ENCODE measurements at regions not wholly inside any gene's neighbourhood (a gene's known extent, or its start where the extent isn't known, plus 50 kb on each side); places are given as distances from the start of the nearest gene placed in this dataset.
"Not testable (repeated sequence)": the region's sequence is repeated elsewhere in the genome, so short reads cannot be mapped to it uniquely, and the experiment has no call there.

DNA sequence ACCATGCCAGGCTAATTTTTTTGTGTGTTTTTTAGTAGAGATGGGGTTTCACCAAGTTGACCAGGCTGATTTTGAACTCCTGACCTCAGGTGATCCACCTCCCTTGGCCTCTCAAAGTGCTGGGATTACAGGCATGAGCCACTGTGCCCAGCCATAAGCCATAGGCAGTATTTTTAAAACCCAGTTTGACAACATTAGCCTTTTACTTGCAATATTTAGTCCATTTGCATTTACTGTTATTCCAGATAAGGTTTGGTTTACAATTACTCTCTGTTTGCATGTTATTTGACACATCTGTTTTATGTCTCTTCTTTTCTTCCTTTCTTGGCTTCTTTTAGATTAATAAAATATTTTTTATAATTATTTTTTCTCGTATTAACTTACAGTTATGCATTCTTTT lies 83.6 kb upstream of the EPHB3 start:
- no peak for DNase-seq (ENCODE audit: low spot score)

DNA sequence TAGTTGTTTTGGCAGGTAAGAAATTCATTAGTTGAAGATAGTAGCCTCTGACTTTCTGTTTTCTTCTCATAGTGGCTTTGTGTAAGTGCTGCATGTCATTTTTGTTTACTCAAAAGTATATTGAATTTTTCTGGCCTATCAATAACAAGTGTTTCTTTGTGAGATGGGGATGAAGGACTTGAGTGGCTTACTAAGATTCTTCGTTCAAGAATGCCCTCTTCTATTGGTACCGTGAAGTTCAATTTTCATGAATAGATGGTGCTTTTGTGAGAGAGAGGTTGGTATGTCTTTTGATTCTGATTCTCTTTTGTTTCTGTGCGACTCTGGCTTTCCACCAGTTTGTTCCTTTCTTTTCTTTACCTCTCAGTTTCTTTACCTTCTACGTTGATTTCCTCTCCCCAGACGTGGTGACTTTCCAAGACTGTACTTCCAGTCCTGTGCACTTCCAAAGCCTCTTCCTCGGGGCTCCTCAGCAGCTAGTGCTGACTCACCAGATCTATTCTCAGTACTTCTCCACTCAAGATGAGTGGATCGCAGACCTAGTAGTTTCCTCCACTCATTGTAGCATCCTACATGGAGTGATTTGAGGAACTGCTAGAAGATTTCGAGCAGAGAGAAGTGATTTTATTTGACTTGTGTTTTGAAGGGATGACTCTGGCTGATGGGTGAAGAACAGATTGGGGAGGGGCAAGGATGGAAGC lies 82.0 kb upstream of the EPHB3 start:
- no peak for DNase-seq (ENCODE audit: low spot score)

DNA sequence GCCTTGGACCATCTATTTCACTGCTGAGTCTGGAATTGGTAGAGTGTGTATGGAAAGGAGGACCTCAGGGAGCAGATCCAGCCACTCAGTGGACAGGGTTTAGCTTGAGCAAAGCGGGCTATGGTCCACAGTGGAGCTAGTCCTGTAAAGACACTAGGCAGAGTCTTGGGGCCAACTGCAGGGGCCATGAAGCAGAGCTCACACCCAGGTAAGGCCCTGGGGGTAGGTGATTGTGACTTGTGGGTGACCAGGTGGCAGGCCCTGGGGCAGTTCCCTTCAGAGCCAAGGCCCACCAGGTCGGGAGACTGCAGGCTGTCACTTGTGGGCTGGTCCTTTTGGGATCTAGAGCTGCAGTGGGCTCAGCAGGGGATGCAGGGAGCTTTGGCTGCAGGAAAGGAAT lies 80.8 kb upstream of the EPHB3 start:
- no peak for DNase-seq (ENCODE audit: low spot score)

DNA sequence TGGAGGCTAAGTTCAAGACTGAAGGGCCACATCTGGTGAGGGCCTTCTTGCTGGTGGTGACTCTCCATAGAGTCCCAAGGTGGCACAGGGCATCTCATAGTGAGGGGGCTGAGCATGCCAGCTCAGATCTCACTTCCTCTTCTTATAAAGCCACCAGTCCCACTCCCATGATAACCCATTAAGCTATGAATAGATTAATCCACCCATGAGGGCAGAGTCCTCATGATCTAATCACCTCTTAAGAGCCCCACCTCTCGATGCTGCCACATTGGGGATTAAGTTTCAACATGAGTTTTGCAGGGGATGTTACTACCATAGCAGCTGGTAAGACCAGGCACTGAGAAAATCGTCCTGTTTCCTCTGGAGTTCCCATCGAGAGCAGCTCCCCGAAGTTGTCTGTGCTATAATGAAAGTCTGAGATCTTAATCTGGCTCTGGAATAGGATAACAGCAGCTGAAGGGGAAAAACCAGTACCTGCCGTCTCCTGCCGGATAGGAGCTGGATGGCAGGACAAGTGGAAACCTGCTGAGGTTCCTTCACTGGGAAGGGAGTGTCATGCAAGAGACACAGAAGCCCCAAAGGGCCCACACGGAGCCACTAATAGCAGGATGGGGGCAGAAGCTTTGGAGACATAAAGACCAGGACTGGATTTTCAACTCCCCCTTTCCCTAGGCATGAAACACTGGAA lies 79.5 kb upstream of the EPHB3 start:
- DNase-seq (ENCODE audit: low spot score), result no peak

- no peak for DNase-seq (ENCODE audit: low spot score)
Observed at GRCh38 chr3:184485241-184485640, 76.3 kb upstream of the EPHB3 start.

GRCh38 chr3:184485906-184486305 lies 75.7 kb upstream of the EPHB3 start:
- no peak for DNase-seq (ENCODE audit: low spot score)

DNA sequence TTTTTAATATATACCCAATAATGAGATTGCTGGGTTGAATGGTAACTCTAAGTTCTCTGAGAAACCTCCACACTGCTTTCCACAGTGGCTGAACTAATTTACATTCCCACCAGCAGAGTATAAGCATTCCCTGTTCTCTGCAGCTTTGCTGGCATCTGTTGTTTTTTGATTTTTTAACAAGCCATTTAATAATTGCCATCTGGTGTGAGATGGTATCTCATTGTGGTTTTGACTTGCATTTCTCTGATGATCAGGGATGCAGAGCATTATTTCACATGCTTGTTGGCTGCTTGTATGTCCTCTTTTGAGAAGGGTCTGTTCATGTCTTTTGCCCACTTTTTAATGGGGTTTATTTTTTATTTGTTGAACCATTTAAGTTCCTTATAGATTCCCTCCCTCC lies 75.0 kb upstream of the EPHB3 start:
- DNase-seq (ENCODE audit: low spot score), result no peak

GRCh38 chr3:184488577-184488976 lies 73.0 kb upstream of the EPHB3 start:
- no peak for DNase-seq (ENCODE audit: low spot score)

DNA sequence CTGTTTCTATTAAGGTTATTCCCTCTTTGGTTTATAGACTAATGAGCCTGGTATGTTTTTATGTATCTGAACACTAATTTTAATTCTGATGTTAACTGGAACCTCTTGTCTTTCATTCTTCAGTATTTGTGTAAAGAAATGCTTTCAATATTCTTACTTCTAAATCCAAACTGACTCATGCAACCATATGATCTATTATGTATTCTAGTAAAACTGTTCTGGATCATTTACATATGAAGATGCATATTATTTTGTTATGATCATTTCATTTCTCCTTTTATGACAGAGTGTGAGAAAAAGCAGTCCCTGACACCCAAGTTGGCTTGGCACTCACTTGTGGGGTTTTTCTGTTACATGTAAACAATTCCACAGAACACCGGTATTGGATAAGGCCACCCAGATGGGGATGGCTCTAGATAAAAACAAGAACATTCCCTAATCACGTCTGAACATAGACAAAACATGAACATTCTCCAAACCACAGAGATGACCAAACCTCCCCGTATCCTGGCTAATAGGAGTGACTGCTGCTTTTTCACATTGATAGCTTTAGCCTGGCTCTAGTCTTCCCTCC lies 72.2 kb upstream of the EPHB3 start:
- no peak for DNase-seq (ENCODE audit: low spot score)

- DNase-seq (ENCODE audit: low spot score), result peak; percentile 83
Observed at GRCh38 chr3:184491011-184491576, 70.5 kb upstream of the EPHB3 start.

GRCh38 chr3:184491867-184492615 lies 69.5 kb upstream of the EPHB3 start:
- peak; percentile 31 for DNase-seq (ENCODE audit: low spot score)

DNA sequence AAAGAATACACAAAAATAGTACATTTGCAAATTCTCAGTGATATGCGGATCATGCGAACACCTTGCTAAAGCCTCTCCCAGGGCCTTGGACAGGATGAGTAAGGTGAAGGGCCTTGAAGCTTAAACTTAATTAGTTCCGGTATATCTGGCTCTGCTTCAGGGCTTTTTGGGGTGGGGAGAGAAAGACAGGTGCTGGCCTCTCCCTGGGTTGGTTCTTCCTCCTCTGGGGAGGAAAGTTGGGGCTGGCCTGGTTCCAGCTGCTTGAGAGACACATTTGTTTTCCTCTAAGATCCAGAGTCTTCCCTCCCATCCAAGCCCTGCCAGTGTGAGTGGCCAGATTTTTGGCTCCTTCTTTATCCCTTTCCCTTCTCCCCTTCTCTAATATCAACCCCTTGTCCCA lies 64.7 kb upstream of the EPHB3 start:
- no peak for DNase-seq (ENCODE audit: low spot score)

DNA sequence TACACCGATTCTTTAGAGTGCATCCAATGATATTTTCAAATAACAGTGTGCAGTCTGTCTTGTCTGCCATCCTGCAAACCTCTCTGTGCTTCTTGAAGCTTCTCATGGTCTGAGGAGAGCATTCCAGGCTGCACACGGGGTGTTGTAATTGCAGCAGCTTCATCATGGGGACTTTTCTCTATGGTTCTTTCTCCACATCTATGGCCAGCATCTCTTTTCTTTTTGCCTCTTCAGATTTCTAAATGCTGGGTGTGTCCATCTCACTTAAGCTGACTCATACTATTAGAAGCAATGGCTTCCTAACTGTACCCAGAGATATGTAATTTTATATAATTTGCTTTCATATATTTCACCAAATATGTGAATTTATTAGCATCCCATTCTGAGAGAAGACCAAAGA lies 63.8 kb upstream of the EPHB3 start:
- no peak for DNase-seq (ENCODE audit: low spot score)

- no peak for DNase-seq (ENCODE audit: low spot score)
Observed at GRCh38 chr3:184498986-184499606, 62.5 kb upstream of the EPHB3 start.

DNA sequence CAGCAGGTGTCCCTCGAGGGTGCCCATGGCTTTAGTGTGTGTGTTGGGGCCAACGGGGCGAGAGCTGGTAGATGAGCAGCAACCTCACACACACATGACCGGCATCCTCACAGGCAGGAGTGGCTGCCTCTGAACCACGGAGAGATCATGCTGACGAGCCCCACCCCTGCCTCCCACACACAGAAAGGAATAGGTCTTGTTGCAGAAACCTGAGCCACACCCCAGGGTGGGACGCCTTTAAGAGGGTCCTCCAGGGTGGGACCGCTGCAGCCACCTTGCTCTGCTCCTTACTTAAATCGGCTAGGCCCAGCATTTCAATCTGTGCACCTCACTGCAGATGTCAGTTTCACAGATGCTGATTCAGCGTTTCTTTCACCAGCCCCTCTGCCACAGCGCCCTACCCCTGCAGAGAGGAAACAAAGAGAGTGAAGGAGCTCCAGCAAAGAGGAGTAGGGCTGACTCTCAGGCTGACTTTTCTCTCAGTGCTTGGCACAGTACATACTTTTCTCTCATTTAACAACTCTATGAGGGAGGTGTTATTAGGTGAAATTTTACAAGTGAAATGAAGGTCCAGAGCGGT lies 61.2 kb upstream of the EPHB3 start:
- no peak for DNase-seq (ENCODE audit: low spot score)

- no peak for DNase-seq (ENCODE audit: low spot score)
Observed at GRCh38 chr3:184502123-184502667, 59.4 kb upstream of the EPHB3 start.

DNA sequence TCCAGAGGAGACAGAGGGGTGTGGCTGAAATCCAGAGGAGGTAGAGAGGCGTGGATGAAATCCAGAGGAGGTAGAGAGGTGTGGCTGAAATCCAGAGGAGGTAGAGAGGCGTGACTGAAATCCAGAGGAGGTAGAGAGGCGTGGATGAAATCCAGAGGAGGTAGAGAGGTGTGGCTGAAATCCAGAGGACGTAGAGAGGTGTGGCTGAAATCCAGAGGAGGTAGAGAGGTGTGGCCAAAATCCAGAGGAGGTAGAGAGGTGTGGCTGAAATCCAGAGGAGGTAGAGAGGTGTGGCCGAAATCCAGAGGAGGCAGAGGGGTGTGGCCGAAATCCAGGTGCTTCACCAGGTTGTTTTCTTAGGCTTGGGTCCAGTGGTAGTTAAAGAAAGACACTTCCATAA lies 58.7 kb upstream of the EPHB3 start:
- not testable (repeated sequence) for DNase-seq (ENCODE audit: low spot score)

DNA sequence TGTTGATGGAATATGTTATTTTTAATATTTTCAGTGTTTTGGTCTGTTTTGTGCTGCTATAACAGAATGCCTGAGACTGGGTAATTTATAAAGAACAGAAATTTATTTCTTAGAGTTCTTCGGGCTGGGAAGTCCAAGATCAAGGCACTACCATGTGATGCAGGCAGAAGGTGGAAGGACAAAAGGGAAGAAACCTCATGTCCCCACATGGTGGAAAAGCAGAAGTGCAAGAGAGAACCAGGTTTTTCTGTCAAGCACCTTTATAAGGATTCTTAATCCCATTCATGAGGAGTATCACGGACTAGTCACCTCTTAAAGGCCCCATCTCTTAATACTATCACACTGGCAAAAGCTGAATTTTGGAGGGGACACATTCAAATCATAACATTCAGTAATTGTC lies 57.9 kb upstream of the EPHB3 start:
- DNase-seq (ENCODE audit: low spot score), result no peak

- DNase-seq (ENCODE audit: low spot score), result no peak
Observed at GRCh38 chr3:184505076-184505878, 56.3 kb upstream of the EPHB3 start.

- no peak for DNase-seq (ENCODE audit: low spot score)
Observed at GRCh38 chr3:184506561-184506991, 55.0 kb upstream of the EPHB3 start.

All from mucosa of gallbladder (tissue), 1 donor.